ENCODE measurements at regions not wholly inside any gene's neighbourhood (a gene's known extent, or its start where the extent isn't known, plus 50 kb on each side); places are given as distances from the start of the nearest gene placed in this dataset.

- TF ChIP-seq ZNF609 (CRISPR knock-in tag; IDR thresholded peaks at IDR 0.05; ENCODE audit: borderline replicate concordance) (no peak), KAT7 (CRISPR knock-in tag; IDR thresholded peaks at IDR 0.05; ENCODE audit: borderline replicate concordance) (no peak), MED13 (CRISPR knock-in tag; IDR thresholded peaks at IDR 0.05) (no peak), SIN3B (IDR thresholded peaks at IDR 0.05; ENCODE audit: low read length) (no peak), TEAD3 (CRISPR knock-in tag; optimal IDR thresholded peaks at IDR 0.05; ENCODE audit: borderline replicate concordance) (no peak)
Observed at GRCh38 chr11:81673001-81673400, 1060.7 kb downstream of the FAM181B start (continued).

DNA sequence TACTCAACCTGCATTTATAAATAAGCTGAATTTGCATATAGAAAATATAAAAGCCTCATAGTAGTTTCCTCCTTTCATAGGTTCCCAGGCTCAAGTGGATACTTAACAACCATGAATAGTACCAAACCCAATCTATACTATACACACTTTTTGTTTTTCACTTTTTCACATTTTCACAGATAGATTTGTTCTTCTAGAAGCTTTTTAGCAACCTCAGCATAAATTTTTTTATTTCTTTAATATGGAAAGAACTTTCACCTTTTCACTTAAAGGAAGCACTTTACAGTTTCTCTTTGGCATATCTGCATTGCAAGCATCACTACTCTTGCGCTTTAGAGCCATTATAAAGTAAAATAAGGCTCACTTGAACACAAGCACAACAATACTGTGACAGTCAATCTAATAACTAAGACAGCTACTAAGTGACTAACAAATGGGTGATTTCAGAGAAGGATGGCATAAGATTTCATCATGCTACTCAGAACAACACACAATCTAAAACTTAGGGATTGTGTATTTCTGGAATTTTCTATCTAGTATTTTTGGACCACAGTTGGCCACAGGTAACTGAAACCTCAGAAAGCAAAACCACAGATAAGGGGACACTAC lies 1063.6 kb downstream of the FAM181B start:
- CTCF ChIA-PET (ENCODE audit: low intra/inter-chr PET ratio, low total read pairs): no interaction called here
- in situ Hi-C loops (cut with HindIII; ENCODE audit: extremely low pct_ligation_motif_present, low pct_unique_long_range_greater_than_20kb): no loop called here
- 0% methylated on average over 1 of the region's 1 CpG for WGBS (ENCODE audit: low lambda C conversion rate)
- no peak for TF ChIP-seq POGZ (CRISPR knock-in tag; IDR thresholded peaks at IDR 0.05)
- TF ChIP-seq, protein P1, sequence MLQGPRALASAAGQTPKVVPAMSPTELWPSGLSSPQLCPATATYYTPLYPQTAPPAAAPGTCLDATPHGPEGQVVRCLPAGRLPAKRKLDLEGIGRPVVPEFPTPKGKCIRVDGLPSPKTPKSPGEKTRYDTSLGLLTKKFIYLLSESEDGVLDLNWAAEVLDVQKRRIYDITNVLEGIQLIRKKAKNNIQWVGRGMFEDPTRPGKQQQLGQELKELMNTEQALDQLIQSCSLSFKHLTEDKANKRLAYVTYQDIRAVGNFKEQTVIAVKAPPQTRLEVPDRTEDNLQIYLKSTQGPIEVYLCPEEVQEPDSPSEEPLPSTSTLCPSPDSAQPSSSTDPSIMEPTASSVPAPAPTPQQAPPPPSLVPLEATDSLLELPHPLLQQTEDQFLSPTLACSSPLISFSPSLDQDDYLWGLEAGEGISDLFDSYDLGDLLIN (CRISPR knock-in tag; IDR thresholded peaks at IDR 0.05; ENCODE audit: borderline replicate concordance): no peak
- no peak for TF ChIP-seq ZHX1 (CRISPR knock-in tag; IDR thresholded peaks at IDR 0.05; ENCODE audit: low read depth)
- no peak for TF ChIP-seq USF2 (IDR thresholded peaks at IDR 0.05; ENCODE audit: low read depth, low read length)
- no peak for TF ChIP-seq USF2 (CRISPR knock-in tag; IDR thresholded peaks at IDR 0.05; ENCODE audit: borderline replicate concordance)
- no peak for TF ChIP-seq SMARCC2 (IDR thresholded peaks at IDR 0.05)
- TF ChIP-seq MAFF (IDR thresholded peaks at IDR 0.05; ENCODE audit: low read depth, low read length): peak; percentile 89
- peak; percentile 76 to 95 for TF ChIP-seq MAFK (conservative IDR thresholded peaks at IDR 0.05 in 1 of 2, IDR thresholded peaks at IDR 0.05 in 1 of 2; ENCODE audit: low read length in 2 of 2)

More for the DNA sequence above, 1063.6 kb downstream of the FAM181B start:
- Histone ChIP-seq H3K4me1 (ENCODE audit: insufficient read depth, low read length) (no peaks in the 10 kb centered on the region), H4K20me1 (ENCODE audit: insufficient read depth, low read length) (no peaks in the 10 kb centered on the region), H3K79me2 (ENCODE audit: insufficient read depth, low read length) (no peaks in the 10 kb centered on the region), H3K4me2 (ENCODE audit: low read depth, low read length) (no peak overlapping the region), H3K27me3 (ENCODE audit: control insufficient read depth in 1 of 2, insufficient read depth in 2 of 2, low read length in 2 of 2) (no peaks in the 10 kb centered on the region), H3K9ac (ENCODE audit: insufficient read depth, low read depth, low read length) (no peak overlapping the region), H3K9me3 (ENCODE audit: low read length) (no peaks in the 10 kb centered on the region), H2AFZ (ENCODE audit: low read length) (no peak overlapping the region), H3K27ac (ENCODE audit: extremely low read length, insufficient read depth, low read length) (no peak overlapping the region), H3K4me3 (replicated peaks in 1 of 3; ENCODE audit: insufficient read depth in 1 of 3, low read depth in 2 of 3, low read length in 3 of 3) (no peak overlapping the region), H3K36me3 (replicated peaks in 1 of 2; ENCODE audit: control insufficient read depth in 1 of 2, insufficient read depth in 2 of 2, low read length in 2 of 2) (no peaks in the 10 kb centered on the region)
- POLR2A ChIA-PET: no interaction called here
- FAIRE-seq (no peak), DNase-seq (ENCODE audit: low spot score) (no peak), ATAC-seq (no peak)
- intact Hi-C loops (cut with micrococcal nuclease; ENCODE audit: unreplicated experiment): no loop called here
- BruUV-seq (replicated peaks): no TSS peak
